ENCODE measurements at regions not wholly inside any gene's neighbourhood (a gene's known extent, or its start where the extent isn't known, plus 50 kb on each side); places are given as distances from the start of the nearest gene placed in this dataset.

DNA sequence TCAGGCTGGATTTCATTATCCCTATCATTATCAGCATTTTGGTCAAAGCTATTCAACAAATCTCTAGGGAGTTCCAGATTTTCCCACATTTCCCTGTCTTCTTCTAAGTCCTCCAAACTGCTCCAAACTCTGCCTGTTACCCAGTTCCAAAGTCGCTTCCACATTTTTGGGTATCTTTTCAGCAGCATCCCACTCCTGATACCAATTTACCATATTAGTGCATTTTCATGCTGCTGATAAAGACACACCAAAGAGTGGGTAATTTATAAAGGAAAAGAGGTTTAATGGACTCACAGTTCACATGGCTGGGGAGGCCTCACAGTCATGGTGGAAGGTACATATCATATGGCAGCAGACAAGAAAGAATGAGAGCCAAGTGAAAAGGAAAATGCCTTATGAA is 132.8 kb upstream of the SLC7A11 start:
- TF ChIP-seq, protein P1, sequence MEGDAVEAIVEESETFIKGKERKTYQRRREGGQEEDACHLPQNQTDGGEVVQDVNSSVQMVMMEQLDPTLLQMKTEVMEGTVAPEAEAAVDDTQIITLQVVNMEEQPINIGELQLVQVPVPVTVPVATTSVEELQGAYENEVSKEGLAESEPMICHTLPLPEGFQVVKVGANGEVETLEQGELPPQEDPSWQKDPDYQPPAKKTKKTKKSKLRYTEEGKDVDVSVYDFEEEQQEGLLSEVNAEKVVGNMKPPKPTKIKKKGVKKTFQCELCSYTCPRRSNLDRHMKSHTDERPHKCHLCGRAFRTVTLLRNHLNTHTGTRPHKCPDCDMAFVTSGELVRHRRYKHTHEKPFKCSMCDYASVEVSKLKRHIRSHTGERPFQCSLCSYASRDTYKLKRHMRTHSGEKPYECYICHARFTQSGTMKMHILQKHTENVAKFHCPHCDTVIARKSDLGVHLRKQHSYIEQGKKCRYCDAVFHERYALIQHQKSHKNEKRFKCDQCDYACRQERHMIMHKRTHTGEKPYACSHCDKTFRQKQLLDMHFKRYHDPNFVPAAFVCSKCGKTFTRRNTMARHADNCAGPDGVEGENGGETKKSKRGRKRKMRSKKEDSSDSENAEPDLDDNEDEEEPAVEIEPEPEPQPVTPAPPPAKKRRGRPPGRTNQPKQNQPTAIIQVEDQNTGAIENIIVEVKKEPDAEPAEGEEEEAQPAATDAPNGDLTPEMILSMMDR (conservative IDR thresholded peaks at IDR 0.05 in 1 of 2, IDR thresholded peaks at IDR 0.05 in 1 of 2; ENCODE audit: extremely low read depth in 1 of 2, insufficient read depth in 1 of 2, low read depth in 1 of 2, low read length in 2 of 2) = no peak
- TF ChIP-seq EZH2 (IDR thresholded peaks at IDR 0.05; ENCODE audit: borderline replicate concordance, low read length) = no peak
